NOMO-1 treated with dmso at 0.1 percent for 144 hours (cell line): ENCODE measurements at regions not wholly inside any gene's neighbourhood (a gene's known extent, or its start where the extent isn't known, plus 50 kb on each side); places are given as distances from the start of the nearest gene placed in this dataset.

Experiments
- DNase-seq: peaks from one replicate; lab custom pipeline; 2025; ENCODE audit not compliant: unreplicated experiment; lab: John Stamatoyannopoulos, UW

- no peak for DNase-seq
Observed at GRCh38 chr6:28696167-28696566, 170.5 kb downstream of the GPX5 start.

GRCh38 chr6:28696682-28697081, 171.0 kb downstream of the GPX5 start:
- no peak for DNase-seq

- DNase-seq: no peak
Observed at GRCh38 chr6:28707387-28708282, 182.0 kb downstream of the GPX5 start.

- no peak for DNase-seq
Observed at GRCh38 chr6:28709478-28710349, 184.0 kb downstream of the GPX5 start.

- DNase-seq: no peak
Observed at GRCh38 chr6:28710466-28711191, 184.9 kb downstream of the GPX5 start.

- no peak for DNase-seq
Observed at GRCh38 chr6:28711325-28711724, 185.6 kb downstream of the GPX5 start.

GRCh38 chr6:28711788-28712341, 186.2 kb downstream of the GPX5 start:
- no peak for DNase-seq

GRCh38 chr6:28712982-28713381, 187.3 kb downstream of the GPX5 start:
- peak; percentile 32 for DNase-seq

GRCh38 chr6:28719275-28719940, 193.7 kb downstream of the GPX5 start:
- DNase-seq: no peak

- no peak for DNase-seq
Observed at GRCh38 chr6:28720357-28721231, 194.9 kb downstream of the GPX5 start.

- DNase-seq: no peak
Observed at GRCh38 chr6:28721372-28721771, 195.7 kb downstream of the GPX5 start.

- no peak for DNase-seq
Observed at GRCh38 chr6:28724395-28724794, 198.7 kb downstream of the GPX5 start.

GRCh38 chr6:28725274-28725809, 198.4 kb downstream of the TRIM27 start:
- DNase-seq: no peak

GRCh38 chr6:28725890-28726348, 197.9 kb downstream of the TRIM27 start:
- DNase-seq: no peak

- DNase-seq: no peak
Observed at GRCh38 chr6:28726569-28727309, 197.0 kb downstream of the TRIM27 start.

- peak; percentile 47 for DNase-seq
Observed at GRCh38 chr6:28727559-28728211, 196.1 kb downstream of the TRIM27 start.

GRCh38 chr6:28729501-28730402, 194.0 kb downstream of the TRIM27 start:
- no peak for DNase-seq
